HUES6 (cell line): ENCODE measurements at regions not wholly inside any gene's neighbourhood (a gene's known extent, or its start where the extent isn't known, plus 50 kb on each side); places are given as distances from the start of the nearest gene placed in this dataset.

Experiments
- H3K27ac ChIP-seq: 2 replicates; pipeline ENCODE4 v1.7.0; 2013; ENCODE audit warnings: low read depth, mild to moderate bottlenecking, low read length, inconsistent platforms
- H3K27me3 ChIP-seq: 2 replicates; pipeline ENCODE4 v1.6.1; 2013; ENCODE audit warnings: low read length; ENCODE audit not compliant: control insufficient read depth, insufficient read depth
- H3K36me3 ChIP-seq: 2 replicates; pipeline ENCODE4 v1.6.1; 2013; ENCODE audit warnings: low read length; ENCODE audit not compliant: control insufficient read depth, insufficient read depth
- H3K4me1 ChIP-seq: 2 replicates; pipeline ENCODE4 v1.6.1; 2013; ENCODE audit warnings: low read length; ENCODE audit not compliant: control insufficient read depth, insufficient read depth
- H3K4me3 ChIP-seq: 2 replicates; pipeline ENCODE4 v1.5.1; 2013; ENCODE audit warnings: low read depth, low read length
- H3K9ac ChIP-seq: one replicate; pipeline ENCODE4 v1.6.1; 2013; ENCODE audit warnings: mild to moderate bottlenecking, low read length
- H3K9me3 ChIP-seq: 2 replicates; pipeline ENCODE4 v1.6.1; 2013; ENCODE audit warnings: low read depth, low read length; ENCODE audit not compliant: control insufficient read depth, insufficient read depth

DNA sequence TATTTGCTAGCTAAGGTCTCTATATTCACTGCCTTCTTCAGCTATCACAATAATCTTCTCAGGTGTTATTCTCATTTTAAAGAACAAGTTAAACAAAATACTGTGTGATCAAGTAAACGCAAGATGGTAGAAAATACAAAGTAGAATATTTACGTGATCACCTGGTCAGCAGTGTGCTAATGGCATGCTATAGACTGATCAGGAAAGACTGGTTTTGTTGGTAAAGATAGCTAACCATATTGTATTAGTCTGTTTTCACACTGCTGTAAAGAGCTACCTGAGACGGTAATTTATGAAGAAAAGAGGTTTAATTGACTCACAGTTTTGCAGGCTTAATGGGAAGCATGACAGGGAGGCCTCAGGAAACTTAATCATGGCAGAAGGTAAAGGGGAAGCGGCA lies 50.4 kb downstream of the ZBTB38 start:
- Histone ChIP-seq H3K27ac (no peak overlapping the region), H3K36me3 (peaks cover 22% of the 10 kb centered on the region), H3K4me3 (no peak overlapping the region), H3K9me3 (no peaks in the 10 kb centered on the region), H3K27me3 (no peaks in the 10 kb centered on the region), H3K9ac (no peak overlapping the region), H3K4me1 (peaks cover 8% of the 10 kb centered on the region; the same call in 1 of the 2 replicates)

DNA sequence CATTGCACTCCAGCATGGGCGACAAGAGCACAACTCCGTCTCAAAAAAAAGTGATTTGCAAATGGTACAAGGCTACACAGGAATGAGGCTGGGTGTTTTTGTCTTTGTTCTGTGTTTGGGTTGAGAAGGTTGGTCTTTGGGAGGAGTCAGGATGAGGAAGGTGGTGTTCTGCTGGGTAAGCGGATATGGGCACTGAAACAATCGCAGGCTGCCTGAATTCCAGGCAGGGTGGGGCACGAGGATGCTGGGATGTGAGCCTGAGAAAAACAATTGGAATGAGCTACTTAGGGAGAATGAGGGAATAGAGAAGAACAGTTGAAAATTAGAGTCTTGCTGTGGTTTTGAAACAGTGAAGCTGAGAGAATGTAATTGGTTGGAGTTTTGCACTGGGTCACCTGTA lies 51.6 kb downstream of the ZBTB38 start:
- Histone ChIP-seq H3K27ac (no peak overlapping the region), H3K9ac (no peak overlapping the region), H3K4me3 (no peak overlapping the region), H3K9me3 (no peaks in the 10 kb centered on the region), H3K27me3 (no peaks in the 10 kb centered on the region), H3K36me3 (peaks cover 10% of the 10 kb centered on the region; the same call in 1 of the 2 replicates), H3K4me1 (peaks cover 8% of the 10 kb centered on the region; the same call in 1 of the 2 replicates)

DNA sequence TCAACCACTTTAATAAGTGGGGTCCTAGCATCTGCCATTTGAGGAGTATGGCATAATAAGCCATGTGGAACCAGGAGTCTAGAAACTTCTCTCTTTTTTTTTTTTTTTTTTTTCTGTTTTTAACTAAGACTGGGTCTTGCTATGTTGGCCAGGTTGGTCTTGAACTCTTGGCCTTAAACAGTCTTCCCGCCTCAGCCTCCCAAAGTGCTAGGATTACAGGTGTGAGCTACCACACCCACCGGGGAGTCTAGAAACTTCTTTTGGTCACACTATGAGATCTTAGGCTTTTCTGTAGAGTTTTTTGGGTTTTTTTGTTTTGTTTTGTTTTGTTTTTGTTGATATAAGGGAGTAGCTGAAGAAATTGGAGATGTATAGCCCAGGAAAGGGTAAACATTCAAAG lies 52.9 kb downstream of the ZBTB38 start:
- H3K27me3 ChIP-seq: no peaks in the 10 kb centered on the region
- no peak overlapping the region for H3K4me3 ChIP-seq
- peaks cover 12% of the 10 kb centered on the region for H3K4me1 ChIP-seq
- no peaks in the 10 kb centered on the region for H3K9me3 ChIP-seq
- H3K9ac ChIP-seq: no peak overlapping the region
- H3K36me3 ChIP-seq: peaks cover 10% of the 10 kb centered on the region; the same call in 1 of the 2 replicates
- H3K27ac ChIP-seq: no peak overlapping the region

DNA sequence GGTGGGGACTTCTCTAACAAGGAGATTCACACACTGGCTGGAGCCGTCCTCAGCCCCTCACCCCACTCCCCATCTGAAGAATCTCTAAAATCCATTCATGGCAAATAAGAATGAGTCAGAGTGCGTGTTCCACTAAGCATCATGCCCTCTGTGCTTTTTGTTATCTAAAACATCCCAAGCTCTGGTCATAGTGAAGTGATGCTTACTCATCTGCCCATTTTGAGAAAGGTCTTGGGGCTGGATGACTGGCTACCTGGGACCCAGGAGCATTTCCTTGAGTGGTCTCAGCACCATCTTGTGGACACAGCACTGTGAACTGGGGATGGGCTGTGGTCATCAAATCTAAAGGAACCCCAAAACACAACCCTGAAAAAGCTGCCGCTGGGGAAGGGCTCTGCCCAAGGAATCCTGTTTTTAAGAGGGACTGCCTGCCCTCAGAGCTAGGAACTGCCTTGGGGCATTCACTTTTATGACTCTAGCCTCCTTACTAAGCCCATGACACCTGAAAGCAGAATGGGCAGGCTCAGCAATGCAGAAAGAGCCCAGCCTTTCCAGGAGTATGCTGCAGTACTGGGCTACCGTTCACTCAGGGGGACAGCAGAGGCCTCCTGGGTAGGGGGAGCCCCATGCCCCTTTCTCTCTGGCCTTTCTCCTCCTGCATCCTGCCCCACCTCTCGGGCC lies 53.5 kb downstream of the ZBTB38 start:
- Histone ChIP-seq H3K27ac (no peak overlapping the region), H3K9ac (peak overlapping the region; percentile 0), H3K27me3 (no peaks in the 10 kb centered on the region), H3K9me3 (no peaks in the 10 kb centered on the region), H3K4me3 (no peak overlapping the region), H3K4me1 (peaks cover 18% of the 10 kb centered on the region), H3K36me3 (peaks cover 10% of the 10 kb centered on the region; the same call in 1 of the 2 replicates)

DNA sequence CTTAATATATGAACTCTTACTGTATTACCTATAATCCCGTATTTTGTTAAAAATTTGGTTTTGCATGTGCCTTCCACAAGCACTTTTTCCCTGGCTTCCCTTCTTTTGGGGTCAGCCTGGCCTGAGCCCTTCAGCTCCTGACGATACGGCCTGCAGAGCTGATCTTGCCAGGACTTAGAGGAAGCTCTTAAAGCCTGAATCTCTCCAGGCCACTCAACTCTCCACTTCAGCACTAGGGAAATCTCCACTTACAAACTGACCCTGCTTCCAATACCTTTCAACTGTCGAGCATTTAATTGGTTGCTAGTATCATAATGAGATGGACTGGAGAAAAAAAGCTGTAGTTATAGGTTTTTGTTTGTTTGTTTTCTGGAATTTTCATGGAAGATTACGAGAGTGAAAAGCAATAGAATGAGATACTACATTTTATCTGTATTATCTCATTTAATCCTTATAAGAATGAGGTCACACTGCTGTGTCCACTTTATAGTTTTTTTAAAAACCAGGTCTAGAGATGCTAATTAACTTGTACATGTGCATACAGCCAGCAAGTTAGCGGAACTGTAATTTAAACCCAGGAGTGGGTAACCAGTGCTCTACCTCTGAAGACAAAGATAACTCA lies 54.8 kb downstream of the ZBTB38 start:
- Histone ChIP-seq H3K27ac (no peak overlapping the region), H3K4me1 (peaks cover 18% of the 10 kb centered on the region), H3K9ac (no peak overlapping the region), H3K9me3 (no peaks in the 10 kb centered on the region), H3K27me3 (no peaks in the 10 kb centered on the region), H3K4me3 (no peak overlapping the region), H3K36me3 (peaks cover 9% of the 10 kb centered on the region; the same call in 1 of the 2 replicates)

DNA sequence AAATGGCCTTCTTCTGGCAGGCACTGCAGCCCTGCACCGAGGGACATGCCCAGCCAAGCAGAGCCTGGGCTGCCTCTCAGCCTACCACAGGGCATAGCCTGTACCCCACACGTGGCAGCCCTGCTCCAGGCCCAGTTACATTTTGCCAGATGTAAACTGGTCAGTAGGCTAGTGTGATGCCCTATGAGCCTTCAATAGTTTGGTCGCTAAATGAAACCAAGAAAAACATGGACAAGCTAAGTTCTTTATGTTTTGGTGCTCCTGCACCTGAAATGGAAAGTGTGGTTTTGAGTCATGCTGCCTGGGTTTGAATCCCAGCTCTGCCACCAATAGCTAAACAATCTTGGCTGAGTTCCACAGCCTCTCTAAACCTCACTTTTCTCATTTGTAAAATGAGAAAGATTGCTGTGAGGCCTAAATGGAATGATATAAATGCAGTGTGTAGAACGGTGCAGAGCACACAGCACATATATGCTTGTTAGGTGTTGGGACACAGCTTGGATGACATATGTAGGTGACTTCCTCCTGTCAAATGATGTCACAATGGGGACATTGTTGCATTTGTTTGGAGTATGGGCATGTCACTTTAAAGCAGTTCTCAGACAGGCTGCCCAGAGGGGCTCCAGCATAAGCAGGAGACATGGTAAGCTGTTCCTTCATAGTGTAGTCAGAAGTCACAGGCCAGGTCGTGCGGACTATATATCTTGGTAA lies 57.4 kb downstream of the ZBTB38 start:
- Histone ChIP-seq H3K9me3 (no peaks in the 10 kb centered on the region), H3K4me1 (peaks cover 23% of the 10 kb centered on the region), H3K9ac (no peak overlapping the region), H3K27ac (no peak overlapping the region), H3K27me3 (no peaks in the 10 kb centered on the region), H3K36me3 (no peaks in the 10 kb centered on the region), H3K4me3 (no peak overlapping the region)

DNA sequence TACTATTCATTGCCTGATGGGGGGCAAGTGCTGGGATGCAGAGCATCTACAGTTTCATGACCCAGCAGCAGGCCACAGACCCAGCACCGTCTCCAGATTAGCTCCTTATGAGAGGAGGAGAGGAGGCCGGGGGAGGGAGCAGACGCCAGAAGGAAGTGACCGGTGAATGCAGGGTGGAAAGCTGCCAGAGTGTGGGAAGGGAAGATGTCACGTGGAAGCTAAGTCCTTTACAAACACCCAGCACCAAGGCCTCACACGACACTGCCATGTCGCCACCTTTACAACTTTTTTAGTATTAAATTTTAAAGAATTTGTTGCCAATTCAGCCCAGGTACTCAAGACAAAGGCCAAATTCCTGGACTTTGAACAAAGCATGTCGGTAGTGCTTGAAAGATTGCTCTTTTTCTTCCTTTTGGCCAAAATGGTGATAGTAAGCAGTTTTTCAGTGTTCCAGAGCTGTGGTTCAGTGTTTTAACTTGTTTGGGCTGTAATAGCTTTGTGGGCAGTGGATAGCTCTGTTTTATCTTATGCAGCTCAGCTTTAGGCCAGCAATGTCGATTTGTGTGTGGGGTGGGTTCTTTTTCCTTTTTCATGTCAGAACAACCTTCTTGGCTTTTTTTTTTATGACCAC lies 58.2 kb downstream of the ZBTB38 start:
- no peaks in the 10 kb centered on the region for H3K36me3 ChIP-seq
- no peak overlapping the region for H3K4me3 ChIP-seq
- H3K9ac ChIP-seq: no peak overlapping the region
- peaks cover 23% of the 10 kb centered on the region for H3K4me1 ChIP-seq
- no peaks in the 10 kb centered on the region for H3K9me3 ChIP-seq
- H3K27me3 ChIP-seq: no peaks in the 10 kb centered on the region
- H3K27ac ChIP-seq: no peak overlapping the region

DNA sequence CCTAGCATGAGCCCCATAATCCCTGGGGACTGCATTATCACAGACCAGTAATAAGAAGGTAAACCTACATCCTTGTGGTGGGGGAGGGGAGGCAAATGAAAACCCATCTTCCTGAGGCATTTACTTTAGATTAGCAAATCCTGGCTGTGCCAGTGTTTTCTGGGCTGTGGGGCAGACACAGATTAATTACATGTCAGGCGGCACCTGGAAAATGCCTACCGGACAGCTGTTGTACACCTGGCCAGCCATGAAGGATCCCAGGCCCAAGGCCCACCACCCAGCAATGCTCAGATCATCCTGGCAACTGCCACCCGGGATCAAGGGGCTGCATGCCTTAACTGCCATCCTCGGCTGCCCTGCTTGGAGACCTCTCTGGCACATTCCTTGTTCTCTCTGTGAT lies 59.1 kb upstream of the RASA2 start:
- H3K36me3 ChIP-seq: no peaks in the 10 kb centered on the region
- H3K9ac ChIP-seq: no peak overlapping the region
- no peaks in the 10 kb centered on the region for H3K27me3 ChIP-seq
- H3K4me3 ChIP-seq: no peak overlapping the region
- H3K27ac ChIP-seq: no peak overlapping the region
- H3K4me1 ChIP-seq: peaks cover 15% of the 10 kb centered on the region
- no peaks in the 10 kb centered on the region for H3K9me3 ChIP-seq

DNA sequence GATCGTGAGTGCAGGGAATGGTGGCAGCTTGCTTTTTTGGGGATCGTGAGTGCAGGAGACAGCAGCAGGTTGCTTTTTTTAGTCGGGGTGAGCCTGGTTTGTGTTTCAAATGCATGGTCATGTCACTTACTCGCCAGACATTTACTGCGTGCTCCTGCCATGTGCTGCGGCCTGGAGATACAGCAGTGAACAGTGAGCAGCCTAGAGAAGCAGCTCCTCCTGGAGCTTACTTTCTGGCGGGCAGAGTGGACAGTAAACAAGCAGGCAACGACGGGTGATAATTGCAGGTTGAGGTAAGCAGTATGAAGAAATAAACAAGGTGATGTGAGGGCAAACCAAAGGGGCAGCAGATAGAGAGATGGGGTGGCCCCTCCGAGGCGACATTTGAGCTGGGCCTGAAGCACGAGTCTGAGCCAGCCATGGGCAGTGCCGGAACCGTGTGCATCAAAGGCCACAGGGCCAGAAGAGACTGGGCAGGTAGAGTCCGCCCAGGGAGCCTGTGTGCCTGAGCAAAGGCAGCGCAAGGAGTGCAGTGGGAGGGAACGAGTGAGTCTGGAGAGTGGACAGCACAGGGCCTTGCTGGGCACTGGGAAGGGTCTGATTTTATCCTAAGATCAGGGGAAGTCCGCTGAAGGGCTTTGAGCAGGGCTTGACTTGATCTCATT lies 57.3 kb upstream of the RASA2 start:
- H3K27ac ChIP-seq: no peak overlapping the region
- peaks cover 15% of the 10 kb centered on the region for H3K4me1 ChIP-seq
- no peaks in the 10 kb centered on the region for H3K9me3 ChIP-seq
- H3K9ac ChIP-seq: no peak overlapping the region
- H3K27me3 ChIP-seq: no peaks in the 10 kb centered on the region
- H3K4me3 ChIP-seq: no peak overlapping the region
- H3K36me3 ChIP-seq: no peaks in the 10 kb centered on the region

DNA sequence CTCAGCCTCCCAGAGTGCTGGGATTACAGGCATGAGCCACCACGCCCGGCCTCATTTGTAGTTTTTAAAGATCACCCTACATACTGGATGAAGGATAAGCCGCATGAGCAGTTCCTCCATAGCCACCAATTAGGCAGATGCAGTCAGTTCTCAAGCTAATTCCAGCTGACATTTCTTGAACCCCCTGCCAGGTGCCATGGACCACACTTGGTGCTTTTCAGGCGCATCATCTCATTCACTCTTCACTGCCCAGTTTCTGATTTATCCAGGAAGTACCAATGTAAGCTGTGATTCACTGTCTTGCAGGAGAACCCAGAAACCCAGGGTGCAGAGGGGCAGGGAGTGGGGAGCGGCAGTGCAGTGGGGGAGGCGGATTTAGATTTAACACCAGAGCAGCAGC lies 56.5 kb upstream of the RASA2 start:
- no peak overlapping the region for H3K4me3 ChIP-seq
- no peaks in the 10 kb centered on the region for H3K9me3 ChIP-seq
- no peak overlapping the region for H3K27ac ChIP-seq
- H3K27me3 ChIP-seq: no peaks in the 10 kb centered on the region
- H3K4me1 ChIP-seq: peaks cover 15% of the 10 kb centered on the region
- H3K9ac ChIP-seq: no peak overlapping the region
- no peaks in the 10 kb centered on the region for H3K36me3 ChIP-seq
